ENCODE measurements at regions not wholly inside any gene's neighbourhood (a gene's known extent, or its start where the extent isn't known, plus 50 kb on each side); places are given as distances from the start of the nearest gene placed in this dataset.
"Not testable (repeated sequence)": the region's sequence is repeated elsewhere in the genome, so short reads cannot be mapped to it uniquely, and the experiment has no call there.

DNA sequence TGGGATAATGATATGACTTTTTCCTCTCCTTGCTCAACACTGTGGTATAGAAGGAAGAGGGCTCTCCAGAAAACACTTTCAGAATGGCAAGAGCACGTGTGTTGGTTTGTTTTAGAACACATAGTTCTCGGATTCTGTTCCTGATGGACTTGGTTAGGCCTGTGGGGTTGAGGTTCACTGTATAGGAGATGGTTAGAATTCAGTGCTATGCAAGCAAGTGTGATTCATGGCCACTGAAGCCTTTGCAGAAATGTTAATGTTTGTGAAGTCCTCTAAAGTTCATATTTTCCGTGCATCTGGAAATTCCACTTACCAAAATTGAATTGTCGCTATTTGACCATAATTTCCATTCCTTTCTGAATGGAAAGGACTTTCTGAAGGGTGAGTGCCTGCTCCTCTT is 233.2 kb upstream of the DDHD1 start:
- no peak for DNase-seq

- no peak for DNase-seq
These were observed 231.4 kb upstream of the DDHD1 start for GRCh38 chr14:53384536-53384935.

GRCh38 chr14:53384073-53384472 is 230.9 kb upstream of the DDHD1 start:
- DNase-seq: no peak

- no peak for DNase-seq
These were observed 228.8 kb upstream of the DDHD1 start for GRCh38 chr14:53381895-53382294.

DNA sequence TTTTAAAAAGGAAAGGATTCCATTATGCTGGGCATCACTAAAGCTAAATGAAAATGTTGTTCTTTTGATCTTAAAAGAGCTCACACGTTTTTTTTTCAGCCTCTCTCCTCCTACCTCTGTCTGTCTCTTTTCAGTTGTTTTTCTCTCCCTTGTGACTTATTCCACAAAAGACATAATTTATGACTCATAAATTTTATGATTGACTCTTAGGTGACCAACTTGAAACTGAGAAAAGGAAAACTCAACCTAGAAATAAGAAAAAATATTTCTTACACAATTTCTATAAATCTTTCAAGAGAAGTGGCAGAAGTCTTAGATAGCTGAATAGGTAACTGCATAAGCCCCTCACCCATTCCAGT is 227.7 kb upstream of the DDHD1 start:
- DNase-seq: no peak

- DNase-seq: no peak
These were observed 227.1 kb upstream of the DDHD1 start for GRCh38 chr14:53380052-53380866.

GRCh38 chr14:53378142-53378541 is 225.0 kb upstream of the DDHD1 start:
- no peak for DNase-seq

DNA sequence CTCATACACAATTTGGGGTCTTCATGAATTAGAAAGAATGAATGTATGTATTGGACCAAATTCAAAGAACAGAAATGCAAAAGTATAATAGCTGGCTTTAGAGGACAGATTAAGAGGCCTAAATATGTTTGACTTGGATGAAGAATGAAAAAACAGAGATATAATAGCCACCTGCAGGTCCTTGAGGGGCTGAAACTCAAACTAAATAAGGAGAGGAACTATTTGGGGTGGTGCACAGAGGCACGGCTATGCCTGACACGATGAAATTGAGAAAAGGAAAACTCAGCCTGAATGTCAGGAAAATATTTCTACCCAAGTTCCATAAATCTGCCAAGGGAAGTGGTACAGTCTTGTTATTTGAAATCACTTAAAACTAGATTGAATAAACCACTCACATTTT is 222.9 kb upstream of the DDHD1 start:
- no peak for DNase-seq

DNA sequence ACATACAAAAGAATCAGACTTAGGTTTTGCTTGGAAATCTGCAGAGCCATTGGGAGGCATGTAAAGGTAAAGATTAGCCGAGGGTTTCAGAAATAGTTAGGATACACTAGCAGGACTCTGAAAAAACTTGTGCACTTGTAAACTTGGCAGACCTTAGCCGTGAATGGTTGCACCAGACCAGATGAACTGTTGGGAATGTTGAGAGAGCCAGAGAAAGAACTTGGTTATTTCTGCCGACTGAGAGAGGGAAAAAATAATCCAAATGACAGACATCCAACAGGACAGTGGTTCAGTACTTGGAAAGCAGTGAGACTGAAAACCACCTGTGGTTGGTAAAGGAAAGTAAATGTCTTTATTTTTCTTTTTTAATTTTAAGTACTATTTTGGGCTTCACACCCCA is 222.5 kb upstream of the DDHD1 start:
- DNase-seq: no peak

DNA sequence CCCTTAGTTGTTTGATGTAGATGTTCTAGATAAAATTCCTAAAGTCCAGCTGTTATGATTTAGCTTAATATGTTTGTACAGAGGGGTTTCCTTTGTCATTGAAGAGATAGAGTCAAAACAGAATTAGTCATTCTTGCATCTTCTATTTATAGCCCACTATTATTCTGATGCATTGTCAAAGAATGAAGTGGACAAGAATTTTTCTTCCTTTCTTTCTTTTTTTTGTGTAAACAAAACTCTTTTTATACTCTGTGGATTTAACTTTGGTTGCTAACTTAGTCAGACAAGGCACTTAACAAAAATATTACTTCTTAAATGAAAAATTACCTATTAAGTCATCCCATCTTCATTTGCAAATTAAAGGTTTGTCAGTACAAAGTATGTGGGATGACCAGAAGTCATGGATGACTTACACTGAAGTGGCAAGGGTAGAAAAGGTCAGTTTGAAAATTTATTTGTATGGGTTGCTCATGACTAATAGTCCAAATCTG is 215.6 kb upstream of the DDHD1 start:
- DNase-seq: no peak

GRCh38 chr14:53368066-53368465 is 214.9 kb upstream of the DDHD1 start:
- DNase-seq: no peak

- no peak for DNase-seq
These were observed 214.5 kb upstream of the DDHD1 start for GRCh38 chr14:53367644-53368026.

DNA sequence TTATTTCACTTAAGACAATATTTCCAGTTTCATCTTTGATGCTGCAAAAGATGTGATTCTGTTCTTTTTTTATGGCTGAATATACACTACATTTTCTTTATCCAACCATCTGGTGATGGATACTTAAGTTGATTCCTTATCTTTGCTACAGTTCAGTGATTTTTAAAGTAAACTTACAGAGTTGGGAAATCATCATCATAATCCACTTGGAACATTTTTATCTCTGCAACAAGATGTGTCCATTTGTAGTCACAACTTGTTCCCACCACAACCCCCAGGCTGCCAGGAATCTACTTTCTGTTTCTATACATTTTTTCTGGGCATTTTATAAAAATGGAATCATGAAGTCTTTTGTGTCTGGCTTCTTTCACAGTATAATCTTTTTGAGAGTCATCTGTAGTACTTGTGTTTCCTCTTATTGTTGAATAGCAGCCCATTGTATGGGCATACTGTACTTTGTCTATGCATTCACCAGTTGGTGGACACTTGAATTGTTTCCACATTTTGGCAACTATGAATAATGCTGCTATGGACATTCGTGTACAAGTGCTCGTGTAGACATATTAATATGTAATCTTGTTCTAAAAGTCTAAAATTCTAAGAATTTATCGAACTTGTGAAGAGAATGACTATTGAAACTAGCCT is 212.5 kb upstream of the DDHD1 start:
- DNase-seq: no peak

- DNase-seq: not testable (repeated sequence)
These were observed 209.8 kb upstream of the DDHD1 start for GRCh38 chr14:53362916-53363315.

GRCh38 chr14:53360829-53361228 is 207.7 kb upstream of the DDHD1 start:
- no peak for DNase-seq

GRCh38 chr14:53358166-53358565 is 205.0 kb upstream of the DDHD1 start:
- no peak for DNase-seq

DNA sequence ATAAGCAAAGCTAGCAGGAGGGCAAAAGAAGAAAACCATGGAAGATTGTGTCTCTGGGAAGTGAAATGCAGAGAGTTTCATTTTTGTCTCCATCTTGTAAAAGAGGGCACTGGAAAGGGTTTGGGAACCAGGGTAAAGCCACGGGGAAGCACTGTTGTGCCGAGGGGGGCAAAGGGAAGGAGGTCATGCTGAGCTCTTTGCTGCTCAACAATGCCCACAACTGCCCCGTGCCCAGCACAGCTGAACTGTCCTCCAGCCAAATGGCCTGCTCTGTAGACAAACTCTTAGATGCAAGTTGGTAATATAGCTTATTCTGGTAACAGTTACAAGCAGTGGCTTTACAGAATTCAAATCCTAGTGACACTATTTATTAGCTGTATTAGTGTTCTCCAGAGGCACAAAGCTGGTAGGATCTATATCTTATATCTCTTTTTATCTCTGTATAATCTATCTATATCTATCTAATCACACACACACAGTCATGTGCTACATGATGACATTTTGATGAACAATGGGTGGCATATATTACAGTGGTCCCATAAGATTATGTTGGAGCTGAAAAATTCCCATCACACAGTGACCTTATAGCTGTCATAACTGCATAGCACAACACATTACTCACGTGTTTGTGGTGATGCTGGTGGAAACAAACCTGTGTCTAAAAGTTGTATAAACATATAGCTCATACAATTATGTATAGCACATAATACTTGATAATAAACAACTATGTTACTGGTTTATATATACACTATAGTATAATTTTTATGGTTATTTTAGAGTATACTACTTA is 203.4 kb upstream of the DDHD1 start:
- no peak for DNase-seq

GRCh38 chr14:53355581-53356112 is 202.5 kb upstream of the DDHD1 start:
- DNase-seq: no peak

DNA sequence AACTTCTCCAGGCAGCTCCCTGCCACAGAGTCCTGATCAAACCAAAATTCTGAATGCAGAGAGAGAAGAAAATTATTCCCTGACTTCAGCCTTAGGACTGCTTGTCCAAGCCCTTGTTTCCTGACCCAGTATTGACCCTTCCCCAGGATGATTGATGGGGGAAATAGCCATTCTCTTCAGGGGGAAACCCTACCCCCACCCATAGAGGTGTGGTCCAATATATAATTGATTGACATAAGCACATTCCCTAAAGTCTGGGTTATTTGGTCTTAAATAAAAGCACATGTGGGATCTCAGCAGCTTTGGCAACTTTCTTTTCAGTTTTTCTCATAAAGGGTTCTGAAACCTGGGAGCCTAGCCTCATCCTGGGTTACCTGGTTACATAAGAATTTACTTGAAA is 201.2 kb upstream of the DDHD1 start:
- no peak for DNase-seq

GRCh38 chr14:53350866-53351265 is 197.7 kb upstream of the DDHD1 start:
- DNase-seq: no peak

GRCh38 chr14:53350429-53350828 is 197.3 kb upstream of the DDHD1 start:
- DNase-seq: no peak

DNA sequence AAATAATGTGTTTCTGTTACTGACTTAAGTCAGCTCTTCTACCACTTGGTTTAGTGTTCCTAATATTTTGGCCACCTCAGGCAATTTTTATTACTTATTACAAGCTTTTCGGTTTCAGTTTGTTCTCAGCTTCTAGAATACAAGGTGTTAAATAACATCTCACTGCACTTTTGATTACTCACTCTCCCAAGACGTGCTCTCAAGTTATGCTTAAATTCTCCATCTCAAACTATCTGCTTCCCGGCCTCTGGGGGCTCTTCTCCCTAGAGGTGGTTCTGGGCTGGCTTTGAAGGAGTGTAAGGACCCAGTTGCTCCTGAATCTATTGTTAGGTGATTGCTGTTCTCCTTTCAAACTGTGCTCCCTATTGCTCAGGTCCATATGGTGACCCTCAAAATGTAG is 193.9 kb upstream of the DDHD1 start:
- no peak for DNase-seq

DNA sequence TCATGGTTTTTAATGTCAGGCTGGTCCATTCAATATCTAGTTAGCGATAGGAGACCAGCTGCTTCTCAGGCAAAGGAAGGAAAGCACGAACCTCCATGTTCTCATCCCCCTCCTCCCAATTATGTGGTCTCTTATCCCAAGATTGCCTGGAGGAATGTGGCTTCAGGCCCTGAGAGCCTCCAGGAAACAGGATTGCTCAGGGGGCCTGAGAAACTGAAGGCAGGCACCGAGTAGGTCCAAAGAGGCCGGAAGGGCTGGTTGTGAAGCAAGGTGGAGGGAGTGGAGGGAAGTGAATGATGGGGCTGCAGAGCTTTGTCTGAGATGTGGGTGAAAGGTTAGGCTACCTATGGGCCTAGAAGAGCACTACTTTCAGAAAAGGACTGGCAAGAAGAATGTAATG is 188.2 kb upstream of the DDHD1 start:
- DNase-seq: no peak

DNA sequence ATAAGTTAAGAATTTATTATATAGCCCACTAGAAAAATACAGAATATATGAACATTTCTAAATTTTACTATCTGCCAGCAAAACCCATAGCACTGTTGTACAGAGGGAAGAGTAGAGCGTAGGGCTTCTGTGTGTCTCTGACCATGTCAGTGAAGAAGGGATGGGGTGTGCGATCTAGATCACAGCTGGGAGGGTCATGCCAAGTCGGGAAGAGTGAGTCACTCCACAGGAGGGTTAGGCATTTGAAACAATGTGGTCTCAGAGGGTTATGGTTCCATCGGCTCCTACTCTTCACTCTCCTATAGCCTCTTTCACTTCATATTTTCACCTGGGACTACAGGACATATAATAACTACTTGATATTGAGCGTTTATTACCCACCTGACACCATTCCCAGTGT is 185.1 kb upstream of the DDHD1 start:
- DNase-seq: no peak
